WI38 (cell line): ENCODE measurements at regions not wholly inside any gene's neighbourhood (a gene's known extent, or its start where the extent isn't known, plus 50 kb on each side); places are given as distances from the start of the nearest gene placed in this dataset.

ENCODE experiments used
- H3K4me3 ChIP-seq: 2 replicates; pipeline ENCODE4 v1.5.1; 2011; ENCODE audit warnings: low read depth, mild to moderate bottlenecking, control low read depth, low read length
- TF ChIP-seq, protein P1 (sequence below): IDR thresholded peaks from 2 replicates; pipeline ENCODE4 v1.5.1; 2012; ENCODE audit warnings: low read depth, mild to moderate bottlenecking, control low read depth, low read length

DNA sequence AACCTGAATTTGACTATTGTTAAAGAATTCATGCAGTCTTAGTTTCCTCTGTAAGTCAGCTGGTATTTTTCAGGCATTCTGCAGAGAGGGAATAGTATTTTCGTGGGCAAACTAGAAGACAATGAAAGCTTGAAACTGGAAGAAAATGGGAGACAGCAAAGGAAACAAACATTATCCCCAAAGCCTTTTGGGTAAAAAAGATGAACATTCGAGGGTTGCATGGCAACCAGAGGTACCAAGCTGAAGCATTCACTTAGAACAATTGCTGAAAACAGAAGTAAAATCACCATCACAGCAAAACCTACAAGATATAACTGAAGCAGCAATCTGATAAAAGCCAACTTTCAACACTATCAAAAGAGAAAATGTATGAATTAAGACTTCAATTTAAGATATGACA lies 233.7 kb downstream of the SCG2 start:
- no peak overlapping the region for H3K4me3 ChIP-seq
- TF ChIP-seq, protein P1, sequence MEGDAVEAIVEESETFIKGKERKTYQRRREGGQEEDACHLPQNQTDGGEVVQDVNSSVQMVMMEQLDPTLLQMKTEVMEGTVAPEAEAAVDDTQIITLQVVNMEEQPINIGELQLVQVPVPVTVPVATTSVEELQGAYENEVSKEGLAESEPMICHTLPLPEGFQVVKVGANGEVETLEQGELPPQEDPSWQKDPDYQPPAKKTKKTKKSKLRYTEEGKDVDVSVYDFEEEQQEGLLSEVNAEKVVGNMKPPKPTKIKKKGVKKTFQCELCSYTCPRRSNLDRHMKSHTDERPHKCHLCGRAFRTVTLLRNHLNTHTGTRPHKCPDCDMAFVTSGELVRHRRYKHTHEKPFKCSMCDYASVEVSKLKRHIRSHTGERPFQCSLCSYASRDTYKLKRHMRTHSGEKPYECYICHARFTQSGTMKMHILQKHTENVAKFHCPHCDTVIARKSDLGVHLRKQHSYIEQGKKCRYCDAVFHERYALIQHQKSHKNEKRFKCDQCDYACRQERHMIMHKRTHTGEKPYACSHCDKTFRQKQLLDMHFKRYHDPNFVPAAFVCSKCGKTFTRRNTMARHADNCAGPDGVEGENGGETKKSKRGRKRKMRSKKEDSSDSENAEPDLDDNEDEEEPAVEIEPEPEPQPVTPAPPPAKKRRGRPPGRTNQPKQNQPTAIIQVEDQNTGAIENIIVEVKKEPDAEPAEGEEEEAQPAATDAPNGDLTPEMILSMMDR: no peak

DNA sequence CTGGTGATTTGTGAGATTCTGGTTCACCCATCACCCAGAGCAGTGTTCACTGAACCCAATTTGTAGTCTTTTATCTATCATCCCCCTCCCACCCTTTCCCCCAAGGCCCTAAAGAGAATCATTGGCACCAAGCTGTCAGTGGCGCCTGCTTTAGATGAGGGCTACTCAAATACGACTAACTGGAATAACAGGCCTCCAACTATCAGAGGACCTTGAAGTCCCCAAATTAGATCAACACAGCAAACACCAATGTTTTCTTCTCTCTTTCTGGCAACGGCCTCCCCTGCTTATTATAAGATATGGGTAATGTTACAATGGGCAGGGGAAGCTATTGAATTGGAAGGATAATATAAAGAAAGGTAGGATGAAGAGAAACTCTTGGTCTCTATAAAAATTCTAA lies 232.3 kb downstream of the SCG2 start:
- TF ChIP-seq, protein P1: no peak
- no peak overlapping the region for H3K4me3 ChIP-seq

DNA sequence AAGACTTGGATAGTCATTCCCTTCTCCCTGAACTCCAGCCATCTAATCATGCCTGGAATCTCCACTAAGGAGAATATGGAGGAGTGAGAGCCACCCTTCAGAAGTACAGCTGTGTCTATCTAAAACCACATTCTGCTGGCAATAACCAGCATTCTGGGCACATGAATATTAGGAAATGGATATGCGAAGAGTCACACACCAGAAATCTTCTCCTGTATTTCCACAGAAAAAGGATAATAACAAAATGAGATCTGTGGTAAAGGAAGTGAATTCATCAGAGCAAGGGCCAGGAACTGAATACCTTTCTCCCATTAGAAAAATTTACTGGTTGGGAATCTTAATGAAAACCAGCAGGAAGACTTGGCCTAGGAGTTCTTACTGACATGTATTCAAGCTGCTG lies 218.8 kb downstream of the SCG2 start:
- TF ChIP-seq, protein P1: no peak
- H3K4me3 ChIP-seq: no peak overlapping the region

DNA sequence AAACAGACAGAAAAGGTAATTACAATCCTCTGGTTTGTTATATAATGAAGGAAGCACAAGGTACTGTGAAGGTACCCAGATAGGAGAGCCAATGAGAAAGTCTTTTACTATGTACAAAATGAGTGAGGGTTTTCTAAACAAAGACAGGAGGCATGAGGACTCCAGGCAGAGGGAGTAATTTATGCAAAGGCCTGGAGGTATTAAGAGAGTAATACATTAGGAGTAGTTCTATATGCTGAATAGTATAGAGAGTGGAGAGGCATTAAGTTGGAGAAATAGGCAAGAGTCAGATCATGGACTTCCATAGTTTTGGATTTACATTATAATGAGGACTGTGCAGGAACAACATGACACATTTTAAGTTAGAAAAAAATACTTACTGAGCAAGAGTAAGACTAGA lies 216.0 kb downstream of the SCG2 start:
- TF ChIP-seq, protein P1: no peak
- H3K4me3 ChIP-seq: no peak overlapping the region

DNA sequence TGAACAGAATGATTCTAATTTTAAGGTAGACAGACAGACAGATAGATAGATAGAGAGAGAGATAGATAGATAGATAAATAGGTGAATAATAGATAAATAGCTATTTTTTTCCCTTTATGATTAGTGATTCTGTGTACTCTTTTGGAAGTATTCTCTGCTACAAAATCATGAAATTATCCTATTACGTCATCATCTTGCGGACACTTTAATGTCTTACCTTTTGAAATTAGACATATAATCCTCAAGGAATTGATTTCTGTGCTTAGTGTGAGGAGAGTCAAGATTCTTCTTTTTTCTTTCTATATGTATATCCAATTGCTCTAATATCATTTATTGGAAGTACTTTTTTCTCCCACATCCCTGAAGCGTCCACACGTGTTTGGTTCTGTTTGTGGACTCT lies 215.2 kb downstream of the SCG2 start:
- TF ChIP-seq, protein P1: no peak

DNA sequence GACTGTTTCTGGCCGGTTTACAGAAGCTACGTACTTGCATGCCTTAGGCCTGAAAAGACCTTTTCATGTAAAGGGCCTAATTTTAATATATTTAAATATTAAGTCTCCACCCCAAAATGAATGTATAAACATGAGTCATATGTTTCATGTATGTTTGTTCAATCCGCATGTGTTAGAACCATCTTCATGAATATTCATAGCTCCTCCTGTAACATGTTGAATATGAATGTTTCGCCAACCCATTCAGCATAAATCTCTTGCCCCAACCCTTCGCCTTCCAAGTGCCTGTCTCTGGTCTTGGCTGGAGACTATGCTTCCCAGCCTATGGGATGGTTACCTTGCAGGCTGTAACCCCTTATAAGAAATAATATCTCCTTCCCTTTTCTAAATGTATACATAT lies 212.5 kb downstream of the SCG2 start:
- no peak overlapping the region for H3K4me3 ChIP-seq
- TF ChIP-seq, protein P1: no peak

More for the DNA sequence above, 215.2 kb downstream of the SCG2 start:
- H3K4me3 ChIP-seq: no peak overlapping the region

DNA sequence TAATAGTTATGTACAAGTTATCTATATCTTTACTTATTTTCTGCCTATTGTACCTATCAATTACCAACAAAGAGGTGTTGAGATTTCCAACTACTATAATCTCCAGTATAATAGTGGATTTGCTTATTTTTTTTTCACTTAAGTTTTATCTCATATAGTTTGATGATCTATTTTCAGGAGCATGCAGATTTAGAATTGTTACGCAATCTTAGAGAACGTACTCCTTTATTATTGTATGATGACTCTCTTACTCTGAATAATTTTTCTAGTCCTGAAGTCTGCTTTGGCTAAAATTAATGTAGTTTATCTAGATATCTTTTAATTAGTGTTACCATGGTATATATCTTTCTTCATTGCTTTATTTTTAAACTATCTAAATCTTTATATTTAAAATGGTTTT lies 205.2 kb downstream of the SCG2 start:
- H3K4me3 ChIP-seq: no peak overlapping the region
- TF ChIP-seq, protein P1: no peak
